SK-N-SH treated with all-trans-retinoic acid at 6 μM for 48 hours (cell line): ENCODE measurements at regions not wholly inside any gene's neighbourhood (a gene's known extent, or its start where the extent isn't known, plus 50 kb on each side); places are given as distances from the start of the nearest gene placed in this dataset.

Experiments used
- ATAC-seq: fragments of 200-7000 bp; cut with Tn5 transposase; 3 replicates; pipeline ENCODE4 v1.9.1; 2020; ENCODE audit warnings: mild to moderate bottlenecking, moderate library complexity
- ARNTL ChIP-seq: fragments of 450-650 bp; formaldehyde crosslinking; IDR thresholded peaks from 2 replicates; pipeline ENCODE4 v1.5.0; 2020; ENCODE audit warnings: low read depth, mild to moderate bottlenecking, moderate library complexity, borderline replicate concordance
- BACH2 ChIP-seq: fragments of 250-450 bp; sonication (Bioruptor Pico); IDR thresholded peaks from 2 replicates; pipeline ENCODE4 v1.9.0; 2021; ENCODE audit warnings: mild to moderate bottlenecking, borderline replicate concordance
- CREB5 ChIP-seq: fragments of 250-450 bp; sonication (Bioruptor Pico); IDR thresholded peaks from 2 replicates; pipeline ENCODE4 v1.5.1; 2020; ENCODE audit warnings: low read depth, mild to moderate bottlenecking, moderate library complexity
- CSDC2 ChIP-seq: fragments of 250-450 bp; sonication (Bioruptor Pico); IDR thresholded peaks from 2 replicates; pipeline ENCODE4 v1.5.0; 2020; ENCODE audit warnings: mild to moderate bottlenecking, moderate library complexity
- ESRRG ChIP-seq: fragments of 250-450 bp; sonication (Bioruptor Pico); IDR thresholded peaks from 2 replicates; pipeline ENCODE4 v1.6.1; 2021; ENCODE audit warnings: mild to moderate bottlenecking
- GLIS3 ChIP-seq: fragments of 250-450 bp; sonication (Bioruptor Pico); IDR thresholded peaks from 2 replicates; pipeline ENCODE4 v1.5.0; 2020; ENCODE audit warnings: mild to moderate bottlenecking, moderate library complexity
- ISL1 ChIP-seq: fragments of 250-450 bp; sonication (Bioruptor Pico); IDR thresholded peaks from 2 replicates; pipeline ENCODE4 v2.1.2; 2022; ENCODE audit warnings: mild to moderate bottlenecking, moderate library complexity
- OSR1 ChIP-seq: fragments of 250-450 bp; sonication (Bioruptor Pico); IDR thresholded peaks from 2 replicates; pipeline ENCODE4 v1.8.0; 2022; ENCODE audit warnings: moderate library complexity, mild to moderate bottlenecking, inconsistent platforms
- POU6F1 ChIP-seq: fragments of 250-450 bp; sonication (Bioruptor Pico); IDR thresholded peaks from 2 replicates; pipeline ENCODE4 v1.8.0; 2021; ENCODE audit warnings: low read depth, mild to moderate bottlenecking, moderate library complexity, borderline replicate concordance
- PPARA ChIP-seq: fragments of 250-450 bp; sonication (Bioruptor Pico); IDR thresholded peaks from 2 replicates; pipeline ENCODE4 v1.5.0; 2020; ENCODE audit warnings: mild to moderate bottlenecking, borderline replicate concordance
- RARB ChIP-seq: fragments of 250-450 bp; sonication (Bioruptor Pico); IDR thresholded peaks from 2 replicates; pipeline ENCODE4 v1.8.0; 2021; ENCODE audit warnings: mild to moderate bottlenecking, moderate library complexity
- SNAI2 ChIP-seq: fragments of 250-450 bp; sonication (Bioruptor Pico); IDR thresholded peaks from 2 replicates; pipeline ENCODE4 v1.5.0; 2020; ENCODE audit warnings: mild to moderate bottlenecking, moderate library complexity
- TCF4 ChIP-seq: fragments of 250-450 bp; sonication (Bioruptor Pico); IDR thresholded peaks from 2 replicates; pipeline ENCODE4 v1.8.0; 2021; ENCODE audit warnings: mild to moderate bottlenecking, moderate library complexity, borderline replicate concordance
- TOX ChIP-seq: fragments of 250-450 bp; sonication (Bioruptor Pico); IDR thresholded peaks from 2 replicates; pipeline ENCODE4 v1.8.0; 2021; ENCODE audit warnings: mild to moderate bottlenecking, moderate library complexity, borderline replicate concordance
- ZC3H10 ChIP-seq: fragments of 250-450 bp; sonication (Bioruptor Pico); IDR thresholded peaks from 2 replicates; pipeline ENCODE4 v1.5.1; 2021; ENCODE audit warnings: mild to moderate bottlenecking, moderate library complexity
- ZFP3 ChIP-seq: fragments of 250-450 bp; sonication (Bioruptor Pico); IDR thresholded peaks from 2 replicates; pipeline ENCODE4 v1.5.0; 2020; ENCODE audit warnings: mild to moderate bottlenecking, moderate library complexity
- ZFP30 ChIP-seq: fragments of 450-650 bp; formaldehyde crosslinking; IDR thresholded peaks from 2 replicates; pipeline ENCODE4 v1.5.0; 2022; ENCODE audit warnings: mild to moderate bottlenecking, moderate library complexity
- ZNF70 ChIP-seq: fragments of 450-650 bp; formaldehyde crosslinking; IDR thresholded peaks from 2 replicates; pipeline ENCODE4 v1.5.0; 2020; ENCODE audit warnings: mild to moderate bottlenecking, moderate library complexity
- ZNF8 ChIP-seq: fragments of 450-650 bp; formaldehyde crosslinking; IDR thresholded peaks from 2 replicates; pipeline ENCODE4 v1.5.0; 2020; ENCODE audit warnings: mild to moderate bottlenecking, moderate library complexity
- TF ChIP-seq, protein P1 (sequence below): fragments of 250-450 bp; sonication (Bioruptor Pico); IDR thresholded peaks from 2 replicates; pipeline ENCODE4 v1.5.0; 2020; ENCODE audit warnings: mild to moderate bottlenecking, moderate library complexity
- TF ChIP-seq, protein P2 (sequence below): fragments of 250-450 bp; sonication (Bioruptor Pico); IDR thresholded peaks from 2 replicates; pipeline ENCODE4 v1.8.0; 2020; ENCODE audit warnings: mild to moderate bottlenecking, moderate library complexity, borderline replicate concordance

- ATAC-seq: no peak
- TF ChIP-seq ZFP30 (CRISPR knock-in tag) (no peak), TCF4 (CRISPR knock-in tag) (no peak), BACH2 (no peak), ISL1 (CRISPR knock-in tag) (no peak), PPARA (CRISPR knock-in tag) (no peak), SNAI2 (no peak)
- TF ChIP-seq, protein P1, sequence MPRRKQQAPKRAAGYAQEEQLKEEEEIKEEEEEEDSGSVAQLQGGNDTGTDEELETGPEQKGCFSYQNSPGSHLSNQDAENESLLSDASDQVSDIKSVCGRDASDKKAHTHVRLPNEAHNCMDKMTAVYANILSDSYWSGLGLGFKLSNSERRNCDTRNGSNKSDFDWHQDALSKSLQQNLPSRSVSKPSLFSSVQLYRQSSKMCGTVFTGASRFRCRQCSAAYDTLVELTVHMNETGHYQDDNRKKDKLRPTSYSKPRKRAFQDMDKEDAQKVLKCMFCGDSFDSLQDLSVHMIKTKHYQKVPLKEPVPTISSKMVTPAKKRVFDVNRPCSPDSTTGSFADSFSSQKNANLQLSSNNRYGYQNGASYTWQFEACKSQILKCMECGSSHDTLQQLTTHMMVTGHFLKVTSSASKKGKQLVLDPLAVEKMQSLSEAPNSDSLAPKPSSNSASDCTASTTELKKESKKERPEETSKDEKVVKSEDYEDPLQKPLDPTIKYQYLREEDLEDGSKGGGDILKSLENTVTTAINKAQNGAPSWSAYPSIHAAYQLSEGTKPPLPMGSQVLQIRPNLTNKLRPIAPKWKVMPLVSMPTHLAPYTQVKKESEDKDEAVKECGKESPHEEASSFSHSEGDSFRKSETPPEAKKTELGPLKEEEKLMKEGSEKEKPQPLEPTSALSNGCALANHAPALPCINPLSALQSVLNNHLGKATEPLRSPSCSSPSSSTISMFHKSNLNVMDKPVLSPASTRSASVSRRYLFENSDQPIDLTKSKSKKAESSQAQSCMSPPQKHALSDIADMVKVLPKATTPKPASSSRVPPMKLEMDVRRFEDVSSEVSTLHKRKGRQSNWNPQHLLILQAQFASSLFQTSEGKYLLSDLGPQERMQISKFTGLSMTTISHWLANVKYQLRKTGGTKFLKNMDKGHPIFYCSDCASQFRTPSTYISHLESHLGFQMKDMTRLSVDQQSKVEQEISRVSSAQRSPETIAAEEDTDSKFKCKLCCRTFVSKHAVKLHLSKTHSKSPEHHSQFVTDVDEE (CRISPR knock-in tag): no peak
Measured at GRCh38 chr12:33267641-33268040, 172.0 kb downstream of the SYT10 start.

DNA sequence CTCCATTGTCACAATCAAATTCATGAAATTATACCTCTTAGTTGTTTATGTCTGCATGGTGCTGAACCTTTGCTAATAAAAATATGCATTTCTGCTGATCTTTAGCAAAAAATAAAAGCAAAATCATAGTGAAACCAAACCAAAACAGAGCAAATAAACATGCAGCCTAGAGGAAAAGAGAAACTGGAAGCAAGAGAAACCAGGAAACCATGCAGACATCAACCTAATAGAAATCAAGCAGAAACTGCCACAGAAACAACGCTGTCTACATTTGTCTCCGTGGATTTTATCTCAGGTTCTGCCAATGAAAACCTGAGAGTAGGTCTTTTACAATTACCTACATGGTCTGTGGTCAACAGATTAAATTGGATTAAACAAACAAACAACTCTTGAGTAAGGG lies 173.7 kb downstream of the SYT10 start:
- TF ChIP-seq ZNF8 (CRISPR knock-in tag): no peak
- no peak for TF ChIP-seq TOX (CRISPR knock-in tag)
- TF ChIP-seq POU6F1 (CRISPR knock-in tag): no peak
- no peak for TF ChIP-seq BACH2
- TF ChIP-seq, protein P1 (CRISPR knock-in tag): no peak
- no peak for TF ChIP-seq CSDC2
- no peak for TF ChIP-seq CREB5 (CRISPR knock-in tag)
- TF ChIP-seq ARNTL (CRISPR knock-in tag): no peak
- TF ChIP-seq PPARA (CRISPR knock-in tag): no peak
- TF ChIP-seq ZNF70: no peak
- no peak for TF ChIP-seq GLIS3
- no peak for ATAC-seq

GRCh38 chr12:33265033-33265731 lies 174.4 kb downstream of the SYT10 start:
- TF ChIP-seq ARNTL (CRISPR knock-in tag): no peak
- ATAC-seq: no peak

DNA sequence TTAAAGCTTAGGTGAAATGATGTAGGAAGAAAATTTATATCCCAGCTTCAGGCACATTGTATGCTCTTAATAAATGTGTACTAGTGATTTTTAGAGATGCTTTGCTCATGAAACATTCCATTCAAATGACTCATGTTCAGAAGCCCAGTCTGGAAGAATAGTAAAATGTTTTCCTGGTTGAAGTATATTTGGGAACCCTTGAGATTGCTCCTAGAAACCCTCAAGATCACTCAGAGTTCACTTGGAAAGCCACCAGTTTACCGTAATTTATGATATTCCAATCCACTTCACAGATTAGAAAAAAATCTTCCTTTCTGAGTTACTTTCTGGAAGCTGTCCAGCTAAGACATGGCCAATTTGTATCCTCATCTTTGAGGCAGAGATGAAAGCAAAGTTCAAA lies 186.4 kb downstream of the SYT10 start:
- no peak for ATAC-seq
- TF ChIP-seq ZC3H10 (no peak), BACH2 (no peak), ZFP3 (CRISPR knock-in tag) (no peak), RARB (CRISPR knock-in tag) (no peak), OSR1 (CRISPR knock-in tag) (no peak), TOX (CRISPR knock-in tag) (no peak), ESRRG (CRISPR knock-in tag) (no peak), ZNF8 (CRISPR knock-in tag) (no peak), ZFP30 (CRISPR knock-in tag) (no peak), CSDC2 (no peak)
- TF ChIP-seq, protein P2, sequence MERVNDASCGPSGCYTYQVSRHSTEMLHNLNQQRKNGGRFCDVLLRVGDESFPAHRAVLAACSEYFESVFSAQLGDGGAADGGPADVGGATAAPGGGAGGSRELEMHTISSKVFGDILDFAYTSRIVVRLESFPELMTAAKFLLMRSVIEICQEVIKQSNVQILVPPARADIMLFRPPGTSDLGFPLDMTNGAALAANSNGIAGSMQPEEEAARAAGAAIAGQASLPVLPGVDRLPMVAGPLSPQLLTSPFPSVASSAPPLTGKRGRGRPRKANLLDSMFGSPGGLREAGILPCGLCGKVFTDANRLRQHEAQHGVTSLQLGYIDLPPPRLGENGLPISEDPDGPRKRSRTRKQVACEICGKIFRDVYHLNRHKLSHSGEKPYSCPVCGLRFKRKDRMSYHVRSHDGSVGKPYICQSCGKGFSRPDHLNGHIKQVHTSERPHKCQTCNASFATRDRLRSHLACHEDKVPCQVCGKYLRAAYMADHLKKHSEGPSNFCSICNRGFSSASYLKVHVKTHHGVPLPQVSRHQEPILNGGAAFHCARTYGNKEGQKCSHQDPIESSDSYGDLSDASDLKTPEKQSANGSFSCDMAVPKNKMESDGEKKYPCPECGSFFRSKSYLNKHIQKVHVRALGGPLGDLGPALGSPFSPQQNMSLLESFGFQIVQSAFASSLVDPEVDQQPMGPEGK (CRISPR knock-in tag): no peak
- TF ChIP-seq, all 23 proteins: peak for 0
